Neural crest cell (in vitro differentiated cells): ENCODE measurements at regions not wholly inside any gene's neighbourhood (a gene's known extent, or its start where the extent isn't known, plus 50 kb on each side); places are given as distances from the start of the nearest gene placed in this dataset.
A peak's percentile ranks its signal among the peaks of the same experiment; 100 is the strongest.

Experiments
- DNase-seq: peaks from one replicate; pipeline ENCODE4 v3.0.0; 2021; ENCODE audit warnings: low read depth, mixed read lengths, low spot score
- H3K27ac Mint-ChIP-seq: one replicate; pipeline ENCODE4 v1.8.0; 2021; ENCODE audit warnings: mild to moderate bottlenecking, mixed read lengths; ENCODE audit not compliant: unreplicated experiment
- H3K27me3 Mint-ChIP-seq: 2 replicates; pipeline ENCODE4 v1.8.0; 2021; ENCODE audit warnings: low read depth, mild to moderate bottlenecking, mixed read lengths
- H3K36me3 Mint-ChIP-seq: 2 replicates; pipeline ENCODE4 v1.8.0; 2021; ENCODE audit warnings: low read depth, mild to moderate bottlenecking, mixed read lengths
- H3K4me1 Mint-ChIP-seq: 2 replicates; pipeline ENCODE4 v1.8.0; 2021; ENCODE audit warnings: mixed read lengths
- H3K4me3 Mint-ChIP-seq: one replicate; pipeline ENCODE4 v1.8.0; 2021; ENCODE audit warnings: mild to moderate bottlenecking, mixed read lengths
- H3K9me3 Mint-ChIP-seq: 2 replicates; pipeline ENCODE4 v1.8.0; 2021; ENCODE audit warnings: mixed read lengths
- TF ChIP-seq, protein P1 (sequence below): fragments of 200-600 bp; sonication (generic); conservative IDR thresholded peaks from 2 replicates; pipeline ENCODE4 v1.5.0; 2021; ENCODE audit warnings: antibody characterized with exemption, mild to moderate bottlenecking

DNA sequence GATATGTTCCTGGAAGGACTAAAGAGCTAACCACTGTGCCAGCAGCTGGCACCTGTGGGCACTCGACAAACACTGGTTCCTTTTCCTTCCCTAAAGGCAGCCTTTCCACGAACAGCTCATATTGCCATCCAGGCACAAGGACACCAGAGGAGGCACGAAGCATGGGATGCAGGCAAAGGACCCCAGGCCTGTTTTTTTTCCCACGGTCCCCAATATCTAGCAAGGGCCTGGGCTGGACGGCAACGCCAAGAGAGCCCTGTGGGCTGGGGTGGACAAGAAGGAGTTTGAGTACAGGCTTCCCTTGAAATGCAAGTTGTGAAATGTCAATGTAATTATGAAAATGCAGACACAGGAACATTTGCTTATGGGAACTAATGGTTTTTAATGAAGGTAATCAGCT is 135.9 kb downstream of the CYP26B1 start:
- peaks cover 11% of the 10 kb centered on the region for H3K4me1 Mint-ChIP-seq
- H3K9me3 Mint-ChIP-seq = peaks cover 4% of the 10 kb centered on the region
- no peak for DNase-seq
- H3K27ac Mint-ChIP-seq = no peak overlapping the region
- TF ChIP-seq, protein P1, sequence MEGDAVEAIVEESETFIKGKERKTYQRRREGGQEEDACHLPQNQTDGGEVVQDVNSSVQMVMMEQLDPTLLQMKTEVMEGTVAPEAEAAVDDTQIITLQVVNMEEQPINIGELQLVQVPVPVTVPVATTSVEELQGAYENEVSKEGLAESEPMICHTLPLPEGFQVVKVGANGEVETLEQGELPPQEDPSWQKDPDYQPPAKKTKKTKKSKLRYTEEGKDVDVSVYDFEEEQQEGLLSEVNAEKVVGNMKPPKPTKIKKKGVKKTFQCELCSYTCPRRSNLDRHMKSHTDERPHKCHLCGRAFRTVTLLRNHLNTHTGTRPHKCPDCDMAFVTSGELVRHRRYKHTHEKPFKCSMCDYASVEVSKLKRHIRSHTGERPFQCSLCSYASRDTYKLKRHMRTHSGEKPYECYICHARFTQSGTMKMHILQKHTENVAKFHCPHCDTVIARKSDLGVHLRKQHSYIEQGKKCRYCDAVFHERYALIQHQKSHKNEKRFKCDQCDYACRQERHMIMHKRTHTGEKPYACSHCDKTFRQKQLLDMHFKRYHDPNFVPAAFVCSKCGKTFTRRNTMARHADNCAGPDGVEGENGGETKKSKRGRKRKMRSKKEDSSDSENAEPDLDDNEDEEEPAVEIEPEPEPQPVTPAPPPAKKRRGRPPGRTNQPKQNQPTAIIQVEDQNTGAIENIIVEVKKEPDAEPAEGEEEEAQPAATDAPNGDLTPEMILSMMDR = no peak
- peaks cover 5% of the 10 kb centered on the region for H3K27me3 Mint-ChIP-seq
- no peaks in the 10 kb centered on the region for H3K36me3 Mint-ChIP-seq
- no peak overlapping the region for H3K4me3 Mint-ChIP-seq

DNA sequence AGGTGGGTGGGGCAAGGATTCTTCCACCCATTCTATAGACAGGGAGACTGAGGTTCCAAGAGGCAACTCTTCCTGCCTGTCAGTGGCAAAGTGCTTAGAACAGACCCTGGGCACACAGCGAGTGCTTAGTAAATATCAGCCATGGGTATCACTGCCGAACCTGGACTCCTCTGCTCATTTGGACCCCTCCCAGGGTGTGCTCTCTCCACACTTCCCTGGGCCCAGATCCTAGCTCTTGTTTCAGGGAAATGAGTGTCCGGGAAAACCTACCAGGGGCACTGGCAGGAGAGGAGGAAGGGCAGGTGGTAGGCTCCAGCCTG is 136.3 kb downstream of the CYP26B1 start:
- H3K4me1 Mint-ChIP-seq = peaks cover 12% of the 10 kb centered on the region
- TF ChIP-seq, protein P1 = no peak
- peaks cover 5% of the 10 kb centered on the region for H3K27me3 Mint-ChIP-seq
- no peak overlapping the region for H3K4me3 Mint-ChIP-seq
- H3K9me3 Mint-ChIP-seq = peaks cover 4% of the 10 kb centered on the region
- no peak for DNase-seq
- no peak overlapping the region for H3K27ac Mint-ChIP-seq
- no peaks in the 10 kb centered on the region for H3K36me3 Mint-ChIP-seq

DNA sequence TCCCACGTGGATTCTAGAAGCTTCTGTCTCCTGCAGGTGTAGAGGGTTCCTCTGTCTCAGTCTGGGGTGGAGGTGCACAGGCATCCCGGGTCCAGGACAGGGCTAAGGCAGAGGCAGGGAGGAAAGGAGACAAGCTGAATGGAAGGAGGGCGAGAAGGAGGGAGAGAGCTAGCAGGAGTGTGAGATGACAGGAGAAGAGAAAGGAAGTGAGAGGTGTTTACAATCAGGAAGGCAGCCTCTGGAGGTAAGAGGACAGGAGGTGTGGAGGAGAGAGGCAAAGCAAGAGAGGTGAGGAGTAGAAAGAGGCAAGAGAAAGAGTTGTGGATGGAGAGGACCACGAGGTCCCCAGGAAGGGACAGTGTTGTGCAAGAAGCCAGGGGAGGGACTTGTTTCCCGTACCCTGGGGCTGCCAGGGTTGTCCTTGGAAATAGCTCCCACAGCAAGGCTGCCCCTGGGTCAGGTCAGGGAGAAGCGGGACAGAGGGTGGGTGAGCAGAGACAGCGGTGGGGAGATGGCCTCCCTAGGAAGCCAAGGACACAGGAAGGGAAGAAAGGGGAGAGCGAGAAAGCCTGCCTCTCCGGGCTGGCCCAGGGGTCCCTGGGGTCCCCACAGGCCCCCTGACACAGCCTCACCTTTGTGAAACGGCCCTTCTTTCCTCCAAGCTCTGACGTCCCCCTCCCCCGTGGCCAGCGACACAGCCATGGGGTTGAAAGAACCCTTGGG is 136.9 kb downstream of the CYP26B1 start:
- H3K36me3 Mint-ChIP-seq = no peaks in the 10 kb centered on the region
- peak overlapping the region; percentile 90 for H3K27ac Mint-ChIP-seq
- H3K4me1 Mint-ChIP-seq = peaks cover 15% of the 10 kb centered on the region
- no peak for DNase-seq
- H3K27me3 Mint-ChIP-seq = peaks cover 5% of the 10 kb centered on the region
- TF ChIP-seq, protein P1 = no peak
- H3K9me3 Mint-ChIP-seq = peaks cover 4% of the 10 kb centered on the region
- no peak overlapping the region for H3K4me3 Mint-ChIP-seq

DNA sequence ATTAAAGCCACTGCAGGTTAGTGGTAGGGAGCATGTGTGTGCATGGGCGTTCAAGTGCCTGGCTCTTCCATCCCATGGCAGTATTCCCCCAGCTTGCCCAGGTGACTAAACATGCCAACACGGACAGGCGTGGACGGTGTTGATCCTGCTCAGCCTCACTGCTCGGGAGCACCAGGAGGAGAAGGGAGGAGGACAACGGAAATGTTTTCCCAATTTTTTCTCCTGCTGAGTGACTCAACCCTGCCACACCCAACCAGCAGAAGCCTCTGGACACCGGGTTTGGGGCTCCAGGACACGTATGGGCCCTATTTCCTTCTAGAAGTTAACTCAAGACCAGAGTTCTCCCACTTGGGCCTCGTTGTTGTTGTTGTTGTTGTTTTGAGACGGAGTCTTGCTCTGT is 139.1 kb downstream of the CYP26B1 start:
- DNase-seq = no peak
- Mint-ChIP-seq H3K9me3 (no peaks in the 10 kb centered on the region), H3K4me1 (peaks cover 15% of the 10 kb centered on the region), H3K27me3 (peaks cover 3% of the 10 kb centered on the region), H3K4me3 (no peak overlapping the region), H3K27ac (no peak overlapping the region), H3K36me3 (no peaks in the 10 kb centered on the region)
- TF ChIP-seq, protein P1 = no peak

DNA sequence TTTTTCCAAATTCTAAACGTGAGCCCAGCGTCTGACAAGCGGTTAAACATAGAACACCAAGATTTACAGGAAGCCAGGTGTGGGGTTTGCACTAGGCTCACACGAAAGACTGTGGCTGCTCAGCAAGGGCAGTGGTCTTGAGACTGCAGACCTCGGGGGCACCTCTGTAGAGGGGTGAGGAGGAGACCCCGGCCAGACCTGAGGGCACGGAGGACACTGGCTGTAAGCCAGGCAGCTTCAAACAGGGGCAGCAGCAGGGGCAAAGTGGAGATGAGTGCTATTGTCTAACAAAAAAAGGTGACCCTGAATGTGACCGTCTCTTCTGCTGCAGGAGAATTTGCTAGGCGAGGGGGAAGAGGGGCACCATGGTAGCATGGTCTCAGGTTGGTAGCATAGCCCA is 140.3 kb downstream of the CYP26B1 start:
- peaks cover 15% of the 10 kb centered on the region for H3K4me1 Mint-ChIP-seq
- TF ChIP-seq, protein P1 = no peak
- H3K4me3 Mint-ChIP-seq = no peak overlapping the region
- no peaks in the 10 kb centered on the region for H3K9me3 Mint-ChIP-seq
- no peak for DNase-seq
- peaks cover 3% of the 10 kb centered on the region for H3K27me3 Mint-ChIP-seq
- H3K27ac Mint-ChIP-seq = no peak overlapping the region
- H3K36me3 Mint-ChIP-seq = no peaks in the 10 kb centered on the region
